GM13977 (cell line): ENCODE measurements at regions not wholly inside any gene's neighbourhood (a gene's known extent, or its start where the extent isn't known, plus 50 kb on each side); places are given as distances from the start of the nearest gene placed in this dataset.

Experiments used
- DNase-seq: peaks from one replicate; pipeline ENCODE4 v3.0.0; 2012; ENCODE audit warnings: low spot score
- CTCF ChIP-seq: IDR thresholded peaks from 2 replicates; pipeline ENCODE4 v1.5.1; 2012; ENCODE audit warnings: mild to moderate bottlenecking, control low read depth; ENCODE audit not compliant: insufficient read depth; ENCODE audit errors: extremely low read depth, missing control alignments
- in situ Hi-C: fragments of 300-500 bp; cut with MboI; formaldehyde crosslinking; loops from one replicate; pipeline ENCODE4 v1.12.0; 2022; ENCODE audit warnings: low sequenced_read_pairs, low pct_unique_long_range_greater_than_20kb, mixed read lengths, inconsistent platforms; ENCODE audit not compliant: unreplicated experiment

- no peak for TF ChIP-seq CTCF
- in situ Hi-C loops = no loop called here
- DNase-seq = no peak
These were observed 482.0 kb downstream of the SATB2 start for GRCh38 chr2:198975779-198976178.

GRCh38 chr2:198973785-198974184, 484.0 kb downstream of the SATB2 start:
- no peak for TF ChIP-seq CTCF
- in situ Hi-C loops = no loop called here
- DNase-seq = no peak

GRCh38 chr2:198973181-198973580, 484.6 kb downstream of the SATB2 start:
- in situ Hi-C loops = no loop called here

GRCh38 chr2:198968545-198968944, 489.2 kb downstream of the SATB2 start:
- no peak for DNase-seq
- no peak for TF ChIP-seq CTCF
- in situ Hi-C loops = no loop called here

More at GRCh38 chr2:198973181-198973580, 484.6 kb downstream of the SATB2 start:
- DNase-seq = no peak
- no peak for TF ChIP-seq CTCF

- TF ChIP-seq CTCF = no peak
- DNase-seq = no peak
- in situ Hi-C loops = no loop called here
These were observed 491.5 kb downstream of the SATB2 start for GRCh38 chr2:198966269-198966668.

GRCh38 chr2:198961547-198961946, 496.2 kb downstream of the SATB2 start:
- no peak for TF ChIP-seq CTCF
- in situ Hi-C loops = no loop called here
- DNase-seq = no peak

GRCh38 chr2:198957181-198957580, 500.6 kb downstream of the SATB2 start:
- DNase-seq = no peak
- in situ Hi-C loops = no loop called here
- no peak for TF ChIP-seq CTCF
